ENCODE measurements at regions not wholly inside any gene's neighbourhood (a gene's known extent, or its start where the extent isn't known, plus 50 kb on each side); places are given as distances from the start of the nearest gene placed in this dataset.

DNA sequence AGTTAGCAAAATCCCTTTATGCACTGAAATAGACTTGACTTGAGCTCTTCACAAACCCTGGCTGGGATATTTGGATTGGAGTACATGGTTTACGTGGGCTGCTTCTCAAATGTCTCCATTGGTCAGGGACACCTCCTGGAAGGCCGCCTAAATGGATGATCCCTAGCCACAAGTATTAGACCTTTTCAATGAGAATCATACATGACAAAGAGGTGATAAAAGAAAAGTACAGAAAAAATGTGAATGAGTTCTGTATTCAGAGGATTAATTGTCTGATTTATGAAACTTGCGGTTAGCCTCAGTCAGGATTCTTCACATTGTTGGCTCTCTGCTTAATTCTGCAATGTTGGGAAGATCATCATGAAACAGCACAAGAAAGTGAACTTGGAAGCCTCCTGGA is 752.8 kb upstream of the ADAMTS16 start:
- no peak for DNase-seq (ENCODE audit: low spot score)

DNA sequence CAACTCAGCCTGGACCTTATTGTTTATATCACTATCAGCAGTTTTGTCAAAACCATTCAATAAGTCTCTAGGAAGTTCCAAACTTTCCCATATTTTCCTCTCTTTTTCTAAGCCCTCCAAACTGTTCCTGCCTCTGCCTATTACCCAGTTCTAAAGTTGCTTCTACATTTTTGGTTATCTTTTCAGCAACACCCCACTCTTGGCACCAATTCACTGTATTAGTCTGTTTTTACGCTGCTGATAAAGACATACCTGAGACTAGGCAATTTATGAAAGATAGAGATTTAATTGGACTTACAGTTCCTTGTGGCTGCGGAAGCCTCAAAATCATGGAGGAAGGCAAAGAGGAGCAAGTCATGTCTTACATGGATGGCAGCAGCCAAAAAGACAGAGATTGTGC is 744.4 kb upstream of the ADAMTS16 start:
- no peak for DNase-seq (ENCODE audit: low spot score)

DNA sequence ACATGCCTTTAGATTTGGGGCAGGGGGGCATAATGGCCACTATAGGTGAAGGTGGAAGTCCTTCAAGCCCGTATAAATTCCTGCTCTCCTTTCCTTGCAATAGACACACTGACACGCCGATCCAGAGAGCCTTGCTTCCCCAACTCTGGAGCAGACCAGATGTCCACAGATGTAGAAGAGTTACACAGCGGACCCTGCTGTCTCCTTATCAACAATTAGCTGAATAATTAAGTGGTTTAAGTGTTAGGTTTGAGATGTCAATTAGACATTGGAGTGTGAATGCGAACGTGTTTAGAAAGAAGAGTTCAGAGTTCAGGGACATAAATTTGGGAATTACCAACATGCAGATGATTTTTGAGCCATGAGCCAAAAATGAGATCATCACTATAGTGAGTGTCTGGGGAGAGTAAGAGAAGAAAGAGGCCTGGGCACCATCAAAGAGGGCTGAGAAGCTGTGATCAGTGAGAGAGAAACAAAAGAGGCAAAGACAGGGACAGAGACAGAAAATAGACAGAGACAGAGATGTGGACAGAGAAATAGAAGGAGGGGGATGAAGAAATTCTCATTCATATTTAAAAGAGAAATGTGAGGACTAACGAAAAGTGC is 734.4 kb upstream of the ADAMTS16 start:
- no peak for DNase-seq (ENCODE audit: low spot score)

DNA sequence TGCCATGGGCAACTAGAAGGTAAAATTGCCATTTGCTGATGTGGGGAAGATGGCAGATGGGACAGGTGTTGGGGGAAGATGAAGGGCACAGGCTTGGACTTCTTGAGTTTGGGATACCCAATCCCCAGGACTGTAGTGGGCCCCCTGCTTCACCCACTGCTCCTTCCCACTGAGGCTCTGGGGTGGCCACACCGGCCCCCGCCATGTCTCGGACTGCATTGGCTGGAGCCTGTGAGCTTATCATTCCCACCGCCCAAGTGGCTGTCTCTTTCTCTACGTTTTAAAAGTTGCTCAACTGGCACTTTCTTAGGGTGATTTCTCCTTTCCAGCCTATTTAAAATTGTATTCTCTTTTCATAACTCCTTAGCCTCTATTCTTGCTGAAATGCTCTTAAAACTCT is 730.0 kb upstream of the ADAMTS16 start:
- no peak for DNase-seq (ENCODE audit: low spot score)

DNA sequence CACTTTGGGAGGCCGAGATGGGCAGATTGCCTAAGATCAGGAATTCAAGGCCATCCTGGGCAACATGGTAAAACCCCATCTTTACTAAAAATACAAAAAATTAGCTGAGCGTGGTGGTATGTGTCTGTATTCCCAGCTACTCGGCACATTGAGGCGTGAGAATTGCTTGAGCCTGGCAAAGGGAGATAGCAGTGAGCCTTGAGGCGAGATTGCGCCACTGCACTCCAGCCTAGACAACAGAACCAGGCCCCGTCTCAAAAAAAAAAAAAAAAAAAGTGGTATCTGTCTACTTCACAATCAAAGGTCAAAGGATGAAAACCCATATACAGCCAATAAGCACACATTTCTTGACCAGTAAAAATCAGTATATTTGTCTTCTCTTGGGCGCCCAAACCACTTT is 728.5 kb upstream of the ADAMTS16 start:
- no peak for DNase-seq (ENCODE audit: low spot score)

DNA sequence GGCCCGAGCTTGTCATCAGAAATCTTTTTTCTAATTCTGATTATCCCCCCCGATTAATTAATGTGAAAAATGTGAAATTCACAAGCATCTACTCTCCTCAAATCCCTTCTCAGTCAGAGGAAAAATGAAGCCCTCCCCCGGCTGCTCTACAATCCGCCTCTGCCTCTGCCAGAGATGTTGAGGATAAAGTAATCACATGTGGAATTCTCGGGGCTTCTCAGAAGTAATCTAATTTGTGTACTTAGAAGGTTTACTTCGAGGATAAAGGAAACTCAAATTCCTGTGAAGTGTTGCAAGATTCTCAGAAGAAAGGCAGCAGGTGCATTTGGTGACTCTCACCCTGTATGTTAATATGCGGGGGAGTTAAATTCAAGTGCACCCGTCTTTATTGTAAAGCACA is 726.1 kb upstream of the ADAMTS16 start:
- no peak for DNase-seq (ENCODE audit: low spot score)

DNA sequence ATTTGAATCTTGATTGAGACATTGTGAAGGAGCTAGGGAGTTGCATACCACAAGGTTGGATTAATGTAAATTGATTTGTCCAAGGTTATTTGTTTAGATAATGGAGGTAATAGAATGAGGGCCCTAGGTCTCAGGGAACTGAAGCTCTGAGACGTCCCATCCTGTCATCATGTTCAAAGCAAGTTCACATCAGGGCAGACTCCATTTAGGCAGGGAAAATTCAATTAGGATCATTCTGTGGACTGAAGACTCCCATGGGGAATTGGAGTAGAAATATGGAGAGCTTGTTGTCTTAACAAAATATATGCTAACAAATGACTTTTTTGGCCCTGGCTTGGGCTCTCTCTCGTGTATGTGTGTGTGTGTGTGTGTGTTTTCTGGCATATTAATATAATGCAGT is 722.0 kb upstream of the ADAMTS16 start:
- no peak for DNase-seq (ENCODE audit: low spot score)

DNA sequence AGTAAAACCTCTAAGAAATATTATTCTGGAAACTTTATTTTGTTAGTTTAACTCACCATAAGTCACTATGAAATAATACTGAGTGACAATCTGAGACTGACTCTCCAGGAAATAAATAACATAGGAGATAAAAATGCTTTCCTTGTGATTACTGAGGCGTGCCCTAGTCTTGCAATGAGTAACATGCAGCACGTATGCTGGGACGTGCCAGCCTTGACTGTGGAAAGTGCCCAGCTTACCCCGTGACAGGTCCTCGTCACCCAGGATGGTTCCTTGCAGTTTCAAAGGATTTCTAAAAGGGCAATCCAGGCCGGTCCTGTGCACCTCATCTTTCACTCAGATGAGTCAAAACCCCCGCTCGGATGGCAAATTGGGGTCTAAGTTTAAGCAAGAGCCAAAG is 720.8 kb upstream of the ADAMTS16 start:
- no peak for DNase-seq (ENCODE audit: low spot score)

DNA sequence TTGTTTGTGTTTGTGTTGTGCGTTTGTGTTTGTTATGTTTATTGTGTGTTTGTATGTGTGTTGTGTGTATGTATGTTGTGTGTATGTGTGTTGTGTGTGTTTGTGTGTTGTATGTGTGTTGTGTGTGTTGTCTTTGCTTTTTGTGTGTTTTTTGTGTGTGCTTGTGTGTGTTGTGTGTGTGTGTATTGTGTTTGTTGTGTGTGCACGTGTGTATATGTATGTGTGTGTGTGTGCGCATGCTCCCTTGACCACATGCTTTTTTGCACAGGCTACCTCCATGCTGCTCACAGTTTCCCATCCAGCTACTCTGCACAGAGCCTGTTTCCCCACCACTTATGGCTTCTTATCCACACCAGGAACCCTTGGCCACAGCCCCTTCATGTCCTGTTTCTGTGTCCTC is 720.0 kb upstream of the ADAMTS16 start:
- DNase-seq (ENCODE audit: low spot score), result no peak

DNA sequence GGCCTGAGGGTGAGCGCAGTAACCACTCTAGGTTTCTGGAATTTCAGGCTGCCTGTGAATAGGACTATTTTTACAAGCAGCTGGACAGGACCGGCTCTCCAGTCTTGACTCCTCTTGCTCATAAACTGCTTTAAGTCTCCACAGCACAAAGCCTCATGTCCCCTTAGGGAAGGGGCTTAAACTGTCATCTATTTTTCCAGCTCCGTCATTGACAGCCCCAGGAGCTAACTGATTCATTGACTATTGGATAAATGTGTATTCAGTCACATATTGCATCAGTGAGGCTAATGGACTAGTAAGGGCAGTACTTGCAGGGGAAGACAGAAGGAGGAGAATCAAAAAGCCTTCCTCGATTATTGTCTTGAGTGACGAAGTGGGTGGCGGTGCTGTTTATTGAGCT is 719.4 kb upstream of the ADAMTS16 start:
- DNase-seq (ENCODE audit: low spot score), result no peak

DNA sequence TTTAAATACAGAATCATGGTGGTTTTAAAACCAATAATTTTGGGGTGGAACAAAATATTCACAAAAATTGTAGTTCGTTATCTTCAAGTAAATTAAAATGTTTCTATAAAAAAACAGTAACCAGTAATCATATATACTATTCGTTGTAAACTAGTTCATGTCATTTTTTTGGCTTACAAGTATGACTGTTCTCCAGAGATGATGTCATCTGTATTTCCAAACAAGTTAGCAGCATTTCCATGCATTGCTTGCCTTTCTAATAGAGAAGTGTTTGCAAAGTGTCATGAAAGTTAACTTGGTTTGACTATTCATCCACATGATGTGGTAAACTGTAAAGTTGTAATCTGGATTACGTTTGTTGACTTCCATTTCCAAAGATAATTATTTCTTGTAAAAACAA is 717.9 kb upstream of the ADAMTS16 start:
- DNase-seq (ENCODE audit: low spot score), result no peak

DNA sequence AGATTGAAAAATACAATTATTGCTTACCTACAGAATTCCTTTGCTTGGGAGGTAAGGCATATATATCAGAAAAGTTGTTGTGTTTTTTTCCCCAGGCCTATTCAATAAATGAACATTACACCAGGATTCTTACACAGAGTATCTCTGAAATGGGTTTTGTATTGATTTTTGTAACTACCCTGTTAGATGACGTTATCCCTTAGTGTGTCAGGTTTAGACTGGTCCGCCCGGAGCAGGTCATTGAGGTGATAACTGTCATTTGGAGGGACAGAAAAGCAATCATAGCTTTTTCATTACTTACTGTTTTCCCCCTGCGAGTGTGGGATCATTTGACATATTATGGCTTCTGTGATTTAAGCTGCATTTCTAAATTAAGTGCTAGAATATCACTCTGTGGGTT is 715.2 kb upstream of the ADAMTS16 start:
- DNase-seq (ENCODE audit: low spot score), result no peak

DNA sequence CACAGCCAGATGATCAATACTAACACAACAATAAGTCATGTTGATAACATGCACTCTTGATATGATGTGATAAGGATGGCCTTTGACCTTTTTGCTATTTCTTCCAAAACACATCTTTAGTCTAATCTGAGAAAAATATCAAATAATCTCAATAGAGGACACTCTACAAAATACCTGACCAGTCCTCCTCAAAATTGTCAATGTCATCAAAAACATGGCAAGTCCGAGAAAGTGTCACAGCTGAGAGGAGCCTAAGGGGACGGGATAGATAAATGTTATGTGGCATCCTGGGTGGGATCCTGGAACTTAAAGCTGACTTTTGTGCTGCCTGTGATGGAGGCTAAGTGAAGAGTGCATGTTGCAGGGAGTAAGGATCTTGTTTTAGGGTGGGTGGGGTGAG is 699.6 kb upstream of the ADAMTS16 start:
- no peak for DNase-seq (ENCODE audit: low spot score)

DNA sequence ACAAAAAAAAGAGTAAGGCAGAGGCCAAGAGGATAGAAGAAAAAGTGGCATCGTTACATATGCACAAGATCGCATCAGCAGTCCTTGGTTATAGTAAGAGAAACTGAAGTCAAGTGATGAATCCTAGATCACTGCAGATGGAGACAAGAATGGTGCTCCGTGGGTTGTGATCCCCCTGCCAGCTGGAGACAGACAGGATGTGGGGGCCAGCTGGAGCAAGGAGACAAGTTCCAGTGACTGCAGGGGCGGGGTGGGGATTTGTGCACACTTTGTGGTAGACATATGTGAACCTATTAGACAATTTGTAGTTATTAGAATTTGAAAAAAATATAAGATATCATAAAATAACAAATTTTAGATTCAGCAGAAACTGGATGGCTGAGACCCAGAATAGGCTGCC is 697.9 kb upstream of the ADAMTS16 start:
- no peak for DNase-seq (ENCODE audit: low spot score)

DNA sequence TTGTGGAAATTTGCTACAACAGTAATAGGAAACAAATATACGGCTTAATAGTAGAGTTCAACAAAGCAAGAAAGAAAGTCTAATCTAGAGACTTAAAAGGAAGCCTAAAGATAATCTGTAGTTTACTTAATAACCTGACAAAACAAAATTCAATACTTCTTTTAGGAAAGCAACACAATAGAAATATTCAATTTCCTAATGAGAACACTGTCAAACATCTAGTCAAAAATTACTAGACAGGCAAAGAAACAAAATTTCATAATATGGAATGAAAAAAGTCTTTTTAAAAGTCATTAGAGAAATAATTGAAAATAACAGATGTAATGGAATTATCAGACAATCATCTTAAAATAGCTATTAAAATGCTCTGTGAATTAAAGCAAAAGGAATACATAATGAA is 692.5 kb upstream of the ADAMTS16 start:
- no peak for DNase-seq (ENCODE audit: low spot score)

DNA sequence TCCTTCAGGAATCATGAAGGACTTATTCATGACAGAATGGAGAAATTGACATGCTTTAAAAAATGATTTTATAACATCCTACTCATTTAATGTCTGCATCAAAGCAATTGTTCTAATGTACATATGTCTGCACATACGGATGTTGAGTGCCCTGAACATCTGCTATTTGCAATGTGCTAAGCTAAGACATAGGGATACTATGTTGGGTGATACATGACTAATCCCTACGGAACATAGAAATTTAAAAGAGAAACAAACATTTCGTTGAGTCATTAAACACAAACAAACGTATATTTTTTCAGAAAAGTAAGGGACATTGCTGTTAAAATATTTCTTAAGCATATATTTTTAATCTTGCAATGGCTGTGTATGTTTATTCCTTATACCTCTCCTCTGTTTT is 686.5 kb upstream of the ADAMTS16 start:
- no peak for DNase-seq (ENCODE audit: low spot score)

DNA sequence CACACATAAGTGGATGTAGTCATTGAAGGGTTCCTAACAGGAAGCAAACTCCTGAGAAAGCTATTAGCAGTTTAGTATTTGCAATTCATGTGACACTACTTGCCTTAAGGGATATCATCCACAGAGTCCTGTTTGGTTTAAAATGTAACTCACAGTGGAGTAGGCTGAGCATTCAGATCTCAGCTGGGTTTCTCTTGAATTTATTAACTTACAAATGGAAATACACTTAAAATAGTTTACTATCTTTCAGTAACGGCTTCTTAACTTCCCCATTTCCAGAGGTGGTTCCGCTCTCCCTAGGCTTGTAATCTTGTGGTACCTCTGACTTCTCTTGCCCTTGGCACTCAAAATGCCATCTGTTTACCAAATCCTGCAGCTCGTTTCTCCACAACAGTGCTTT is 660.7 kb upstream of the ADAMTS16 start:
- DNase-seq (ENCODE audit: low spot score), result no peak

DNA sequence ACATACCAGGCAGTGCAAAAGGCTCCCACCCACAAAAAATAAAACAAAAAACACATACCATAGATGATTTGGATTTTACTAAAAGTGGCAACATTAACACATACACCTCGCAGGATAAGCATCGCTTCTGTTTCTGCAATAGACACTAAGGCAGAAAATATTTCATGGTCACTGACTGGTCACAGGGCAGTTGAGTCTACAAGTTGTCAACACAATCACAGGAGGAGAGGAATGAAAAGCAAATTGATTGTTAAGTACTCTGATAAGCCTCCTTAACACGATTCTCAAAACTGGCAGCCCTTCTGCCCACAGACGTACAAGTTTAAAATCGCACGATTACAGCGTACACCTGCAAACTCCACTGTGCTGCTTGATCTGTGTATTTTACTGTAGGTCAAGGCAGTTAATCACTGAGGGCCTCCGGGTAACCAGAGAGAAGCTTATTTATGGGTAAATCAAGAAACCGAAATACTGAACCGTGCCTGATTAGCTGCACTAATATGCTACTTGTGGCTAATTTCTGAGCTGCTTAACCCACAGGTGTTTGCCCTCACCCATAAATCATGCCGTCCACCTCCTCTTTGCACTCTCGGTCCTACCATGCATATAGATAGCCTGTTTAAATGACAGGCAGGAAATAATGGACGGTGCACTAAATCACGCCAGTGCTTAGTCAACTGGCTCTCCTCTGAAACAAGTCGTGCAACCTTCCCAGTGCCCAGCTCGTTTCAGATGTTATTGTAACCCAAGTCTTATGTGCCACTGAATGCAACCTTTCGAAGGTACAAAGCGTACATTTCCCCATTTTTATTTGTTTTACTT is 659.4 kb upstream of the ADAMTS16 start:
- no peak for DNase-seq (ENCODE audit: low spot score)

DNA sequence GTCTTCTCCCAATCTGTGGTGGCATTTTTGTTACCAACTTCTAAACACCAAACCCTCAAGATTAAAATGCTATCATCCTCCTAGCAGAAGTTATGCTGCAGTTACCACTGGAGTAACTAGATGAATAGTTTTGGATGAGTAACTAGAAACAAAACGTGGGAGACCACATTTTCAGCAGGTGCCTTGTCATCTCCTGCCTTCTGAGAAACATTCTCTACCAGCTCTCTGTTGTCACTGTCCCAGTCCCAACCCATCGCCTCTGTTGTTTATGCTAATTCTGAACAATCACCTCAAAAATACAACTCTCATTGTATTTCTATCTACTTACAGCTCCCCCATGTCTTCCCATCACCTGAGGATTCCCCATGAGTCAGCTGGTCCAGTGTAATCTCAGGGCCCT is 652.5 kb upstream of the ADAMTS16 start:
- no peak for DNase-seq (ENCODE audit: low spot score)

DNA sequence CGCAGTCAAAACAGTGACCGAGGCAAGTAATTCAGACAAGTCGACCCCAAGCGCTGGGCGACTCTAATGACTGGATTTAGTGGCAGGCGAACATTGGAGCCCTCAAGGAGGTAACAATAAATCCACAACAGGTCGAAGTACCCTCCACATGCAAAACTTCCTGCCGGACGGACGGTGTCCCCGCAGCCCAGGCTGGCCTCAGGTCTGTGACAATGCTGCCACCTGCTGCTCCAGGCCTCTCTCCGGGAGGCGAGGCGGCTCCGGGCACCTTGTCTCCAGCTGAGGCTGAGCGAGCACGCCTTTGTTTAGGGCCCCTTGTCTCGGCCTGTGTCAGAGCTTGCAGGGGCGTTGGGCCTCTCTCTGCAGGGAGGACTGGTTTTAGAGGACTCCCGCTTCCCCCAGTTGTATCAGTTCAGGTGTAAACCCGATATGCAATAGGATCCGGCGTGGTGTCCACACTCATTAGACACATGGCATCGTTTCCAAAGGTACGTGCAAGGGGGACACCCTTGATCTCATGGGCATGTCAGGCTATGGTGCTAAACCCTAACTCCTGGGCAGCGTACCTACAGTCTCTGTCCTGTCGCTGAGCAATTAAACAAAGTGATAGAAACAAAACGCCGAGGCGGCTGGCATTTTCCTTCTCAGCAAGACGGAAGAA is 628.0 kb upstream of the ADAMTS16 start:
- no peak for DNase-seq (ENCODE audit: low spot score)

DNA sequence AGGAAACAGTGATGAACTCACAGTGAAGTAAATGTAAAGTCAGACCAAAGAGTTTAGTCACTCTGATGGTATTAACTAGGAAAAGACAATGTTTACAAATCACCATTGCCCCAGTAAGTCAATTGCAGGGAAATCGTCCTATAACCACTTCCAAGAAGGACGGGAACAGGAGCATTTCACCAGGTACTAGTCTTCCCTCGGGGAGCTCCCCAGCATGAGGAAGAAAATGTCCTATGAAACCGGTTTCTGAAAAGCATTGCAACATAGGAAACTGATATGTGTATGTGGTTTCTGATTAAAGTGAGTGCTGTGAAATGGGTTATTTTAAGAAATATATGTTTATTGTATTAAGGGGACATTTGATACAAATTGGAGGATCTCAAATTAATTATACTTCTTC is 626.7 kb upstream of the ADAMTS16 start:
- no peak for DNase-seq (ENCODE audit: low spot score)

DNA sequence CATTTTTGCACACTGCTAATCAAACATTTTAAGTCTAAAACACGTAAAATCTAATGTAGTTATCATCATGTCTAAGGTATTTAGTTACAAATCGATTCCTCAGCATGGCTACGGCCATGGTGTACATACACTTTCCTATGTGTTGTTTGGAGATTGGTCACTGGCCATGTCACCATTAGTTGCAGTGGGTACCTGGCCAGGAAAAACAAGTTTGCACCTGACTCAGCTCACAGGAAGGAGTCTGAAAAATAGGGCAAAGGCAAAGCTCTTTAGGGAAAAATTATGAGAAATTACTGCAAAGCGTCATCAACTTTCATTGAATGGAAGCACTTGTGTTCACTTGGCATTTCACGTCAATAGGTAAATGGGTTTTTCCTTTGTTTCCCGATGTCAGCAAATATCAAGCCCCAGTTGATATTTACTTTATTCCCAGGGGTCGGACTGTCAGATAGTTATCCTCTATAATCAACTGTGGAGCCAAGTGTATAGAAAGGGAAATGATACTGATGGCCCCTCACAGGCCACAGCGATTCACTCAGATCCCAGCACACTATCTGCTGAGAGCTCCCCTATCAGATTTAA is 626.0 kb upstream of the ADAMTS16 start:
- no peak for DNase-seq (ENCODE audit: low spot score)

Measured in HuH-7.5 (cell line).